ENCODE measurements at regions not wholly inside any gene's neighbourhood (a gene's known extent, or its start where the extent isn't known, plus 50 kb on each side); places are given as distances from the start of the nearest gene placed in this dataset.
"Not testable (repeated sequence)": the region's sequence is repeated elsewhere in the genome, so short reads cannot be mapped to it uniquely, and the experiment has no call there.

- Mint-ChIP-seq H3K36me3 (no peaks in the 10 kb centered on the region), H3K9me3 (no peaks in the 10 kb centered on the region), H3K4me1 (ENCODE audit: low read depth in 2 of 2) (no peaks in the 10 kb centered on the region), H3K27ac (no peak overlapping the region), H3K27me3 (peaks cover 29 to 35% of the 10 kb centered on the region in 2 donors), H3K4me3 (no peak overlapping the region)
- ATAC-seq (no peak), DNase-seq (ENCODE audit: low spot score) (no peak)
Measured at GRCh38 chr15:59812250-59812870, 123.2 kb upstream of the BNIP2 start.

GRCh38 chr15:59803293-59803966 lies 114.3 kb upstream of the BNIP2 start:
- not testable (repeated sequence) for H3K27ac Mint-ChIP-seq; H3K4me1 Mint-ChIP-seq (ENCODE audit: low read depth in 2 of 2); H3K9me3 Mint-ChIP-seq; H3K36me3 Mint-ChIP-seq; DNase-seq (ENCODE audit: low spot score); ATAC-seq
- Mint-ChIP-seq H3K4me3 (peak overlapping the region; percentile 11), H3K27me3 (peaks cover 16 to 26% of the 10 kb centered on the region in 2 donors)

- no peaks in the 10 kb centered on the region for H3K9me3 Mint-ChIP-seq
- H3K36me3 Mint-ChIP-seq = no peaks in the 10 kb centered on the region
- DNase-seq (ENCODE audit: low spot score) (no peak), ATAC-seq (no peak)
- H3K27me3 Mint-ChIP-seq = peaks cover 24 to 25% of the 10 kb centered on the region in 2 donors
- H3K4me3 Mint-ChIP-seq = no peak overlapping the region
- H3K4me1 Mint-ChIP-seq (ENCODE audit: low read depth in 2 of 2) = peaks cover 7 to 17% of the 10 kb centered on the region in 2 donors
- H3K27ac Mint-ChIP-seq = no peak overlapping the region
Measured at GRCh38 chr15:59801649-59802048, 112.5 kb upstream of the BNIP2 start.

GRCh38 chr15:59798605-59798917 lies 109.4 kb upstream of the BNIP2 start:
- peaks cover 9 to 17% of the 10 kb centered on the region in 2 donors for H3K4me1 Mint-ChIP-seq (ENCODE audit: low read depth in 2 of 2)
- no peaks in the 10 kb centered on the region for H3K9me3 Mint-ChIP-seq
- DNase-seq (ENCODE audit: low spot score) (no peak), ATAC-seq (no peak)
- peaks cover 32 to 37% of the 10 kb centered on the region in 2 donors for H3K27me3 Mint-ChIP-seq
- no peaks in the 10 kb centered on the region for H3K36me3 Mint-ChIP-seq
- H3K27ac Mint-ChIP-seq = peak overlapping the region in 1 of 2 donors; percentile 13
- H3K4me3 Mint-ChIP-seq = peak overlapping the region; percentile 16

GRCh38 chr15:59797756-59798604 lies 108.9 kb upstream of the BNIP2 start:
- H3K27ac Mint-ChIP-seq = peak overlapping the region in 1 of 2 donors; percentile 13

GRCh38 chr15:59794229-59794886 lies 105.2 kb upstream of the BNIP2 start:
- H3K27ac Mint-ChIP-seq = no peak overlapping the region
- DNase-seq (ENCODE audit: low spot score) = no peak

More at GRCh38 chr15:59797756-59798604, 108.9 kb upstream of the BNIP2 start:
- ATAC-seq (peak in 1 of 2 donors; percentile 66), DNase-seq (ENCODE audit: low spot score) (no peak)
- Mint-ChIP-seq H3K4me1 (ENCODE audit: low read depth in 2 of 2) (peaks cover 6 to 17% of the 10 kb centered on the region in 2 donors), H3K36me3 (no peaks in the 10 kb centered on the region), H3K4me3 (peak overlapping the region; percentile 16), H3K27me3 (peaks cover 31 to 41% of the 10 kb centered on the region in 2 donors), H3K9me3 (no peaks in the 10 kb centered on the region)

GRCh38 chr15:59792359-59792758 lies 103.2 kb upstream of the BNIP2 start:
- Mint-ChIP-seq H3K27me3 (peaks cover 22 to 41% of the 10 kb centered on the region in 2 donors), H3K36me3 (no peaks in the 10 kb centered on the region), H3K9me3 (no peaks in the 10 kb centered on the region), H3K4me3 (no peak overlapping the region), H3K27ac (no peak overlapping the region), H3K4me1 (ENCODE audit: low read depth in 2 of 2) (peaks cover under 1 to 2% of the 10 kb centered on the region in 2 donors)
- DNase-seq (ENCODE audit: low spot score) (no peak), ATAC-seq (no peak)

More at GRCh38 chr15:59794229-59794886, 105.2 kb upstream of the BNIP2 start:
- Mint-ChIP-seq H3K27me3 (peaks cover 33 to 57% of the 10 kb centered on the region in 2 donors), H3K4me3 (no peak overlapping the region), H3K9me3 (no peaks in the 10 kb centered on the region), H3K4me1 (ENCODE audit: low read depth in 2 of 2) (peaks cover 6 to 17% of the 10 kb centered on the region in 2 donors), H3K36me3 (no peaks in the 10 kb centered on the region)
- ATAC-seq = no peak

GRCh38 chr15:59791755-59792154 lies 102.6 kb upstream of the BNIP2 start:
- Mint-ChIP-seq H3K36me3 (no peaks in the 10 kb centered on the region), H3K4me1 (ENCODE audit: low read depth in 2 of 2) (peaks cover 0 to 2% of the 10 kb centered on the region in 2 donors), H3K4me3 (no peak overlapping the region), H3K9me3 (no peaks in the 10 kb centered on the region), H3K27me3 (peaks cover 22 to 40% of the 10 kb centered on the region in 2 donors), H3K27ac (no peak overlapping the region)
- DNase-seq (ENCODE audit: low spot score) (no peak), ATAC-seq (no peak)

- no peak overlapping the region for H3K4me3 Mint-ChIP-seq
Measured at GRCh38 chr15:59791079-59791478, 102.0 kb upstream of the BNIP2 start.

GRCh38 chr15:59786466-59786865 lies 97.3 kb upstream of the BNIP2 start:
- not testable (repeated sequence) for H3K9me3 Mint-ChIP-seq; ATAC-seq; H3K27ac Mint-ChIP-seq; H3K4me3 Mint-ChIP-seq; DNase-seq (ENCODE audit: low spot score); H3K4me1 Mint-ChIP-seq (ENCODE audit: low read depth in 2 of 2); H3K36me3 Mint-ChIP-seq
- peaks cover 21 to 45% of the 10 kb centered on the region in 2 donors for H3K27me3 Mint-ChIP-seq

More at GRCh38 chr15:59791079-59791478, 102.0 kb upstream of the BNIP2 start:
- H3K27ac Mint-ChIP-seq = no peak overlapping the region
- H3K9me3 Mint-ChIP-seq = no peaks in the 10 kb centered on the region
- DNase-seq (ENCODE audit: low spot score) (no peak), ATAC-seq (peak in 1 of 2 donors; percentile 32)
- peaks cover 0 to 2% of the 10 kb centered on the region in 2 donors for H3K4me1 Mint-ChIP-seq (ENCODE audit: low read depth in 2 of 2)
- H3K27me3 Mint-ChIP-seq = peaks cover 22 to 40% of the 10 kb centered on the region in 2 donors
- H3K36me3 Mint-ChIP-seq = no peaks in the 10 kb centered on the region

- H3K4me1 Mint-ChIP-seq (ENCODE audit: low read depth in 2 of 2); ATAC-seq; H3K4me3 Mint-ChIP-seq; DNase-seq (ENCODE audit: low spot score); H3K36me3 Mint-ChIP-seq; H3K9me3 Mint-ChIP-seq; H3K27ac Mint-ChIP-seq: not testable (repeated sequence)
- peaks cover 21 to 48% of the 10 kb centered on the region in 2 donors for H3K27me3 Mint-ChIP-seq
Measured at GRCh38 chr15:59785981-59786380, 96.9 kb upstream of the BNIP2 start.

- ATAC-seq; H3K36me3 Mint-ChIP-seq; DNase-seq (ENCODE audit: low spot score); H3K27ac Mint-ChIP-seq; H3K9me3 Mint-ChIP-seq; H3K4me1 Mint-ChIP-seq (ENCODE audit: low read depth in 2 of 2); H3K4me3 Mint-ChIP-seq: not testable (repeated sequence)
- H3K27me3 Mint-ChIP-seq = peaks cover 25 to 44% of the 10 kb centered on the region in 2 donors
Measured at GRCh38 chr15:59783774-59784520, 94.8 kb upstream of the BNIP2 start.

- H3K4me1 Mint-ChIP-seq (ENCODE audit: low read depth in 2 of 2) = no peaks in the 10 kb centered on the region
- DNase-seq (ENCODE audit: low spot score) (no peak), ATAC-seq (no peak)
- H3K4me3 Mint-ChIP-seq = no peak overlapping the region
- peaks cover 4% of the 10 kb centered on the region for H3K36me3 Mint-ChIP-seq
- H3K9me3 Mint-ChIP-seq = no peaks in the 10 kb centered on the region
- no peak overlapping the region for H3K27ac Mint-ChIP-seq
- H3K27me3 Mint-ChIP-seq = peaks cover 25 to 38% of the 10 kb centered on the region in 2 donors
Measured at GRCh38 chr15:59779110-59779509, 90.0 kb upstream of the BNIP2 start.

Data from natural killer cell treated with Interleukin-12 subunit alpha and Interleukin-12 subunit beta and Interleukin-15 and Interleukin-18, amount 100 ng/mL, for 72 hours (primary cell).